ENCODE measurements at regions not wholly inside any gene's neighbourhood (a gene's known extent, or its start where the extent isn't known, plus 50 kb on each side); places are given as distances from the start of the nearest gene placed in this dataset.

GRCh38 chr12:13594731-13595514 is 386.5 kb downstream of the GRIN2B start:
- Mint-ChIP-seq H3K9me3 (peaks cover 0 to 2% of the 10 kb centered on the region in 2 donors), H3K27ac (no peak overlapping the region), H3K4me3 (no peak overlapping the region), H3K36me3 (no peaks in the 10 kb centered on the region), H3K4me1 (peaks cover 0 to 8% of the 10 kb centered on the region in 2 donors), H3K27me3 (ENCODE audit: low read depth in 2 of 2) (no peaks in the 10 kb centered on the region)
- no peaks in the 10 kb centered on the region for H3K4me1 ChIP-seq (ENCODE audit: control insufficient read depth, insufficient read depth, low read length)
- no peaks in the 10 kb centered on the region for H3K9me3 ChIP-seq (ENCODE audit: control insufficient read depth, insufficient read depth, low read length)
- no peaks in the 10 kb centered on the region for H3K27me3 ChIP-seq (ENCODE audit: control insufficient read depth, insufficient read depth, low read length)
- WGBS (ENCODE audit: insufficient coverage), result 88% methylated on average over 5 of the region's 5 CpGs
- H3K27ac ChIP-seq (ENCODE audit: low read length), result no peak overlapping the region
- DNase-seq (no peak), ATAC-seq (no peak)
- no peak for TF ChIP-seq CTCF (IDR thresholded peaks at IDR 0.05)
- no peaks in the 10 kb centered on the region for H3K36me3 ChIP-seq (ENCODE audit: control insufficient read depth, insufficient read depth, low read length)
- H3K4me3 ChIP-seq (ENCODE audit: low read length), result no peak overlapping the region
- intact Hi-C loops (cut with micrococcal nuclease), result no loop called here

GRCh38 chr12:13592063-13592942 is 389.1 kb downstream of the GRIN2B start:
- Histone ChIP-seq H3K4me3 (ENCODE audit: low read length) (no peak overlapping the region), H3K27me3 (ENCODE audit: control insufficient read depth, insufficient read depth, low read length) (no peaks in the 10 kb centered on the region), H3K27ac (ENCODE audit: low read length) (no peak overlapping the region), H3K4me1 (ENCODE audit: control insufficient read depth, insufficient read depth, low read length) (no peaks in the 10 kb centered on the region), H3K9me3 (ENCODE audit: control insufficient read depth, insufficient read depth, low read length) (no peaks in the 10 kb centered on the region), H3K36me3 (ENCODE audit: control insufficient read depth, insufficient read depth, low read length) (no peaks in the 10 kb centered on the region)
- ATAC-seq (no peak), DNase-seq (no peak)
- H3K4me3 Mint-ChIP-seq, result no peak overlapping the region
- H3K36me3 Mint-ChIP-seq, result no peaks in the 10 kb centered on the region
- TF ChIP-seq CTCF (IDR thresholded peaks at IDR 0.05), result no peak
- peaks cover 0 to 8% of the 10 kb centered on the region in 2 donors for H3K4me1 Mint-ChIP-seq
- H3K27me3 Mint-ChIP-seq (ENCODE audit: low read depth in 2 of 2), result no peaks in the 10 kb centered on the region
- no peak overlapping the region for H3K27ac Mint-ChIP-seq
- peaks cover 0 to 2% of the 10 kb centered on the region in 2 donors for H3K9me3 Mint-ChIP-seq
- 24% methylated on average over 1 of the region's 3 CpGs for WGBS (ENCODE audit: insufficient coverage)
- intact Hi-C loops (cut with micrococcal nuclease), result no loop called here

- H3K4me3 ChIP-seq (ENCODE audit: low read length), result no peak overlapping the region
- no peaks in the 10 kb centered on the region for H3K27me3 ChIP-seq (ENCODE audit: control insufficient read depth, insufficient read depth, low read length)
- DNase-seq (no peak), ATAC-seq (no peak)
- H3K4me3 Mint-ChIP-seq, result no peak overlapping the region
- intact Hi-C loops (cut with micrococcal nuclease), result no loop called here
- H3K36me3 ChIP-seq (ENCODE audit: control insufficient read depth, insufficient read depth, low read length), result no peaks in the 10 kb centered on the region
- no peaks in the 10 kb centered on the region for H3K9me3 Mint-ChIP-seq
- no peaks in the 10 kb centered on the region for H3K27me3 Mint-ChIP-seq (ENCODE audit: low read depth in 2 of 2)
- H3K4me1 ChIP-seq (ENCODE audit: control insufficient read depth, insufficient read depth, low read length), result no peaks in the 10 kb centered on the region
- H3K27ac ChIP-seq (ENCODE audit: low read length), result no peak overlapping the region
- no peak for TF ChIP-seq CTCF (IDR thresholded peaks at IDR 0.05)
- H3K36me3 Mint-ChIP-seq, result no peaks in the 10 kb centered on the region
- H3K27ac Mint-ChIP-seq, result no peak overlapping the region
- no peaks in the 10 kb centered on the region for H3K9me3 ChIP-seq (ENCODE audit: control insufficient read depth, insufficient read depth, low read length)
- H3K4me1 Mint-ChIP-seq, result peaks cover 0 to 8% of the 10 kb centered on the region in 2 donors
Observed at GRCh38 chr12:13591488-13591887, 389.9 kb downstream of the GRIN2B start.
